Fibroblast of the aortic adventitia (primary cell): ENCODE measurements at regions not wholly inside any gene's neighbourhood (a gene's known extent, or its start where the extent isn't known, plus 50 kb on each side); places are given as distances from the start of the nearest gene placed in this dataset.
"Not testable (repeated sequence)": the region's sequence is repeated elsewhere in the genome, so short reads cannot be mapped to it uniquely, and the experiment has no call there.

ENCODE experiments used
- DNase-seq: peaks from one replicate; pipeline ENCODE4 v3.0.0-alpha.2; 2010; ENCODE audit warnings: low read depth
- H3K4me3 ChIP-seq: 2 replicates; pipeline ENCODE4 v1.5.1; 2011; ENCODE audit warnings: low read depth, mild to moderate bottlenecking, control low read depth, low read length, moderate library complexity
- TF ChIP-seq, protein P1 (sequence below): IDR thresholded peaks from 2 replicates; pipeline ENCODE4 v1.5.1; 2011; ENCODE audit warnings: mild to moderate bottlenecking, low read length, control low read depth, inconsistent platforms; ENCODE audit not compliant: insufficient read depth

DNA sequence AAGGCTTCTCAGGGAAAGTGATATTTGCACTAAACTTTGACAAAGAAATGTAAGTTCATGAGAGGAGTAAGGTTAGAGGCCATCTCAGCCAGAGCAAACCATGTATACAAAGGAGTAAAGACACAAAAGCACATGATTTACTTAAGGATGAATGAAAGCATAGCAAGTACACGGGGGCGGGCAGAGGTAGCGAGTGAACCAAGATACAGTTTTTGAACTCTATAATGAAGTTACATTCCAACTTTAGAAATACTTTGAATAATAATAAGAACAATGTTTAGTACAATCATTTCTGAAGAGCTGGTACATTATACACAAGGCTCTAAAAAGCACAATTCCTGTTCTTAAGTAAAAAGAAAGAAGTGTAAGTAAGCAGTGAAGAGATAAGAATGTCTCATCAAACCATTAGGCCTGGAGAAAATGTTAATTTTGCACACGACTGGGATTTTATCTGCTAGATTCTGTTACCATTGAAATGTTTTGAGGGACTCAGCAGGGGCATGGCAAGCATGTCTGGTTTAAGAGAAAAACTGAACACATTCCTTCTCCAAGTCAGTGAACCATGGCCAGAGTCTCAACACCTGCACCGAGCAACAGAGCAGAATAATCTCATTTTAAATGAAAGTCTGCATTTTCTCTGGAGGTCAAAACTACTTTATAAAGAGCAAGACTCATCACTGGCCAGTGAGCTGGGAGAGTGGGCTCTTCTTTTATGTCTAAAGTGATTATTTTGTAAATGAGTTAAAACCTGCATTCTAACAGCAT is 147.6 kb upstream of the TRPM3 start:
- H3K4me3 ChIP-seq = no peak overlapping the region
- TF ChIP-seq, protein P1, sequence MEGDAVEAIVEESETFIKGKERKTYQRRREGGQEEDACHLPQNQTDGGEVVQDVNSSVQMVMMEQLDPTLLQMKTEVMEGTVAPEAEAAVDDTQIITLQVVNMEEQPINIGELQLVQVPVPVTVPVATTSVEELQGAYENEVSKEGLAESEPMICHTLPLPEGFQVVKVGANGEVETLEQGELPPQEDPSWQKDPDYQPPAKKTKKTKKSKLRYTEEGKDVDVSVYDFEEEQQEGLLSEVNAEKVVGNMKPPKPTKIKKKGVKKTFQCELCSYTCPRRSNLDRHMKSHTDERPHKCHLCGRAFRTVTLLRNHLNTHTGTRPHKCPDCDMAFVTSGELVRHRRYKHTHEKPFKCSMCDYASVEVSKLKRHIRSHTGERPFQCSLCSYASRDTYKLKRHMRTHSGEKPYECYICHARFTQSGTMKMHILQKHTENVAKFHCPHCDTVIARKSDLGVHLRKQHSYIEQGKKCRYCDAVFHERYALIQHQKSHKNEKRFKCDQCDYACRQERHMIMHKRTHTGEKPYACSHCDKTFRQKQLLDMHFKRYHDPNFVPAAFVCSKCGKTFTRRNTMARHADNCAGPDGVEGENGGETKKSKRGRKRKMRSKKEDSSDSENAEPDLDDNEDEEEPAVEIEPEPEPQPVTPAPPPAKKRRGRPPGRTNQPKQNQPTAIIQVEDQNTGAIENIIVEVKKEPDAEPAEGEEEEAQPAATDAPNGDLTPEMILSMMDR = no peak
- no peak for DNase-seq

DNA sequence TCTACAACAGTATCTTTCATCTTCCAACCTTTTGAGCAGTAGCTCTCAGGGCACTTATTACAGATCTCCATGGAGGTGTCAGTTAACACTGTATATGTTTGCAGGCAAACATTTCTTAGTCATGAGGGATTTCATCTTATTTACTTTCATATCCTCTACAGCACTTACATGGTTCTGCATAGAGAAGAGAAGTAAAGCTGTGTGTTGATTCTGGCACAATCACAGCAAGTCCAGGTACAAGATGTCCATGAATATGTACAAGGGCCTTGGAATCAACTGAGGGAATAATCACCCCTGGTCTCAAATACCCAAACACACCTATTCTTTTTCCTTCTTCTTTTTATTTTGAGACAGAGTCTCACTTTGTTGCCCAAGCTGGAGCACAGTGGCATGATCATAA is 142.0 kb upstream of the TRPM3 start:
- TF ChIP-seq, protein P1 = no peak
- no peak for DNase-seq
- H3K4me3 ChIP-seq = no peak overlapping the region

DNA sequence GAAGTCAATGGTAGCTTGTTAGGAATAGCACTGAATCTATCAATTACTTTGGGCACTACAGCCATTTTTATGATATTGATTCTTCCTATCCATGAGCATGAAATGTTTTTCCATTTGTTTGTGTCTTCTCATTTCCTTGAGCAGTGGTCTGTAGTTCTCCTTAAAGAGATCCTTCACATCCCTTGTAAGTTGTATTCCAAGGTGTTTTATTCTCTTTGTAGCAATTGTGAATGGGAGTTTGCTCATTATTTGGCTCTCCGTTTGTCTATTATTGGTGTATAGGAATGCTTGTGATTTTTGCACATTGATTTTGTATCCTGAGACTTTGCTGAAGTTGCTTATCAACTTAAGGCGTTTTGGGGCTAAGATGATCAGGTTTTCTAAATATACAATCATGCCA is 139.0 kb upstream of the TRPM3 start:
- H3K4me3 ChIP-seq, DNase-seq: not testable (repeated sequence)

DNA sequence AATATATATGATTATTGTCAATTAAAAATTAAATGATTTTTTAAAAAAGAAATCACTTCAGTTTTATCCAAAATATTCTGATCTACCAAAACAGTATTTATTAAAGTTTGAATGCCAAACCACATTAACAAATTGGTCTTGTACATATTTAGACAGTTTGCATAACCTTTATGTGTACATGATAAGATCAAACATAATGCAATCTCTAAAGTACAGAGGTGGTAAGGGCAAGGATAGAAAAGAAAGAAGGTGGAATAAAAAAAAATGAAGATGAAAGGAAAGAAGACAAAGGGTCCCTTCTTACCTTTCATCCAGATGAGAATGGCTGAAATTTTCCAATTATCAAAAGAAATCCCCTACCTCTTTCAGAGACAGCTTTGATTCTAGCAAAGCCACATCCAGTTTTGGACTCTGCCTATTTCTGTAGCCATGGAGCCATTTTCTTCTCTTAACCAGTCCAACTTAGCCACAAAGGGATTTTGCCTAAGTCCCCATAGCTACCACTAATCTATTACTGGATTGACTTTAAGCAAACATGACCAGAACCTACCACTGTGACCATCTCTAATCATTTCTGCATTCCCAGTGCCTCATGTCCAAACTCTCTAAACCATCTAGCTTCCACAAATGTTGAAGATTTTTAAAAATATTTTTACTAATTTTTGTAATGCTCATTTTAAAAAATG is 133.3 kb upstream of the TRPM3 start:
- H3K4me3 ChIP-seq = no peak overlapping the region
- TF ChIP-seq, protein P1 = no peak
- DNase-seq = no peak

DNA sequence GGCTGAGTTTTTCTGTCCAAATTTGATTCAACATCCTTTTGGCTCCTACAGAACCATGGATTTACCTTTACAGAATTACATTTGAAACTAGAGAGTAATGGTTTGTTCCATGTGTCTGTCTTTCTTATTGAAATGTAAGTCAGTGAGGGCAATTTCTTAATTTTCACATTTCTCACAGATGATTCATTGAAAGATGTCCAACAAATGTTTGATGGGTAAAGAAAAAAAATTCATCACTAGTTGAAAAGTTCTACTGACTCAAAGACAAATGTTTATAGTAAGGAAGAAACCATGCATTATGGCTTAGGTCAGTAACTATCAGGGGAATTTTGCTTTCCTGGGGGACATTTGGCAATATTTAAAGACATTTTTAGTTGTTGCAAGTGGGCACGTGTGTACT is 131.6 kb upstream of the TRPM3 start:
- TF ChIP-seq, protein P1 = no peak
- no peak overlapping the region for H3K4me3 ChIP-seq
- DNase-seq = peak; percentile 1

DNA sequence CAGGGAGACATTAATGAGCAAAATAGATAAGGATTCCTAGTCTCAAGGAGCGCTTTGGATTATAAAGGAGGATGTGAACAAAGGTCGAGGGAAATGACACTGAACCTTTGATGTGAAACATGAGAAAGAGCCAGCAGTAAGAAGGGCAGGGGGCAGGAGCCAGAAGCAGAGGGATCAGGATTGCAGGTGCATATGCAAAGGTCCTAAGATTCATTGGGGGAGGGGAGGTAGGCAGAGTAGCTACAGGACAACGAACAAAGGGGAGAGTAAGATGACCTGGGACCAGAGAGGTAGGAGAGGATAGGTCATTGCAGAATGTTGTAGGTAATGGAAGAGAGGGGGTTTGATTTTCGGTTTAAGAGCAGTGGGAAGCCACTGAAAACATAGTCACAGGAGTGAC is 129.2 kb upstream of the TRPM3 start:
- no peak overlapping the region for H3K4me3 ChIP-seq
- DNase-seq = no peak
- TF ChIP-seq, protein P1 = no peak

DNA sequence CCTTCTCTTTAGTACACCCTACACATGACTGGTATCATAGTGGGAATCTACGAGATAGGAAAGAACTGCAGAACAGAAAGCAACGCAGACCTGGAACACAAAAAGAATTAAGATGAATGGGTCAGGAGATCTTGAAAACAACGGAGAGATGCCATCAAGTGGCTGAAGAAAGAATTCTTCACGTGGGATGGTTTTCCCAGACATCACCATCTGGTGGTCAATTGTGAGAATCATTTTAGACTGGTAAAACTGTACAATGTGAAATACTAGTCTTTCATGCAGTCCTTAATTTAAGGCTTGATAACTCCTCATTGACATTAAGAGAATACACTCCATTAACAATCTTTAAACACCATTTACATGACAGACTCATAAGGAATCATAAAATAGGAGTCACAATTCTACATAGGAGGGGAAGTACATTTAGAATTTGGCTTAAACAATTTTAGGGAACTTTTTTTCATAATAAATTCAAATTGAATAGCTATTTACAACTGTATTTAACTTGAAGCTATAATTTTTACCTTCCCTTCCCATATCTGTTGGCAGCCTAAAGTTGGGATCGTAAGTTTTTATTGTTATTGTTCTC is 128.4 kb upstream of the TRPM3 start:
- TF ChIP-seq, protein P1 = peak; percentile 83
- H3K4me3 ChIP-seq = no peak overlapping the region
- peak; percentile 86 for DNase-seq
